ENCODE measurements at regions not wholly inside any gene's neighbourhood (a gene's known extent, or its start where the extent isn't known, plus 50 kb on each side); places are given as distances from the start of the nearest gene placed in this dataset.
A peak's percentile ranks its signal among the peaks of the same experiment; 100 is the strongest.

DNA sequence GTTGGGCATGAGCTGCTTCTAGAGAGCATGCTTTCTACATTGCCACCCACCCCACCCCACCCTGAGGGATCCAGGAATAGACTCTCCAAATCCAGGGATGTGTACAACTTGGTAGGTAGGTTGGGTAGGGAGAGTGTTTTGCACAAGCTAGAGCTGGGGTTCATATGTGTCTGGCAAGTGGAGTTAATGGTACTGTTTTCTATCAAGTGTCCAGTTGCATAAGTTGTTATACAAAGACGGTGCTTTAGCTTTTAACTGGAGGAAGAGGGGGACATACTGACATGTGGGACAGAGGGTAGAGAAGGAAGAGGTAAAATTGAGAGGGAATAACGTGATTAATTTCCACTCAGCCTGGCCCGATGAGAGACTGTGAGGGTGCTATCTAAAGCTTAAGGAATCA lies 51.0 kb upstream of the TNC start:
- DNase-seq: no peak
- intact Hi-C loops (cut with DNase I, micrococcal nuclease): no loop called here

DNA sequence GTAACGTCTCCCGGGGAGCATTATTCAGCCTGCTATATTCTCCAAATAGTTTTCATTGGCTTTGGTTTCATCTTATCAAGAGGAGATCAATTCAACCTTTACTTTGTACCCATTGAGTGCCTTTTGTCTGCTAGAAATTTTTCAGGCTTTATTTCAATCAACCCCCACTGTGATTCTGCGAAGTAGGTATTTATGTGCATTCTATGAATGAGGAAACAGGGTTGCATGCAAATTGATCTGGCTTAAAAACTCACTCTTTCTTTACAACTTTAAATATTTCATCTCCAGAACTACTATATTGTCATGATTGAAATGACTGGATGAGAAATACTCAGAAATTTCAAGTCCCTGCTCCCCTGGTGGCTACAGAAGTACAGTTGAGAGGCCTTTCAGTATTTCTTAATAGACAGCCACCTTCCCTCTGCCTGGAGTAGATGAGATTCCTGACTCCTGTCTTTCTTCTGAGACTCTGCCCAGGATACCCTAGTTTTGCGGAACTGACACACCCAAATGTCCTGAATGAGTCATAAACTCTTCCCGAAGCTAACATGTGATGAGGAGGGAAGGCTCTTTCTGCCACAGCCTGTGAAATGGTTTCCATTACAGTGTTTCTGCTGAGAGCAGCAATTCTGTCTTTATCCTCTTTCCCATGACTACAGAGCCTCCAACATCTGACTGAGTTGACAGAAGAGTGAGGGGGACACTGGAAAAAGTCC lies 52.6 kb upstream of the TNC start:
- DNase-seq (no peak), ATAC-seq (peak; percentile 37)

More for the DNA sequence above, 51.0 kb upstream of the TNC start:
- no peak for ATAC-seq

DNA sequence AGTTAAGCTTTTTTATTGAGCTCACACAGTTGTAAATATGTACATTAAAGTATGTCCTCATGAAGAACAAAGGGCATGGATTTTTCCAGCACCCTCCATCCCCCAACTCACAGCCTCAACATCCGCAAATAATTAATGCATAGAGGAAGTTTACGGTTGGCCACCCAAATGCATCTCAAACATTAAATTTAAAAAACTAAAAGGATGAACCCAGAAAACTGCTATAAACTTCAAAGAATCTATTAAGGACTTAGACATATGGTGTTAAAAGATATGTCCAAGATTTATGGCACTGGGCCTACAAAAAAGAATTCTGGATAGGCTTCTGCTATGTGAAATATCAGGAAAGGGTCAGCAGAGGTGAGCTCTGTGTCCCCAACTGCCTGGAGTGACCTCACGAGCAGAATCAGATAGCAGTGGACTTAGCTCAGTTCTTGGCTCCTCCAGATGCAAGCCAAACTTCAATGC lies 54.0 kb upstream of the TNC start:
- no peak for DNase-seq
- ATAC-seq: no peak
- intact Hi-C loops (cut with DNase I, micrococcal nuclease): no loop called here

More for the DNA sequence above, 52.6 kb upstream of the TNC start:
- intact Hi-C loops (cut with DNase I, micrococcal nuclease): no loop called here

DNA sequence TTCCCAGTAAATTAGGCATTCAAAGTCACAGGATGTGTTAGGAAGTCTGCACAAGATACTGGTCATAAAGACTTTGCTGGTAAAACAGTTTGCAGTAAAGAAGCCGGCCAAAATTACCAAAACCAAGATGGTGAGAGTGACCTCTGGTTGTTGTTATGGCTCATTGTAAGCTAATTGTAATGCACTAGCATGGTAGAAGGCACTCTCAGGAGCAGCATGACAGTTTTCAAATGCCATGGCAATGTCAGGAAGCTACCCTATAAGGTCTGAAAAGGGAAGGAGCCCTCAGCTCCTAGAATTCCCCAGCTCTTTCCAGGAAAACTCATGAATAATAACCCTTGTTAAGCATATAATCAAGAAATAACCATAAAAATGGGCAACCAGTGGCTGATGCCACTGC lies 64.3 kb upstream of the TNC start:
- ATAC-seq (no peak), DNase-seq (no peak)
- intact Hi-C loops (cut with DNase I, micrococcal nuclease): no loop called here

DNA sequence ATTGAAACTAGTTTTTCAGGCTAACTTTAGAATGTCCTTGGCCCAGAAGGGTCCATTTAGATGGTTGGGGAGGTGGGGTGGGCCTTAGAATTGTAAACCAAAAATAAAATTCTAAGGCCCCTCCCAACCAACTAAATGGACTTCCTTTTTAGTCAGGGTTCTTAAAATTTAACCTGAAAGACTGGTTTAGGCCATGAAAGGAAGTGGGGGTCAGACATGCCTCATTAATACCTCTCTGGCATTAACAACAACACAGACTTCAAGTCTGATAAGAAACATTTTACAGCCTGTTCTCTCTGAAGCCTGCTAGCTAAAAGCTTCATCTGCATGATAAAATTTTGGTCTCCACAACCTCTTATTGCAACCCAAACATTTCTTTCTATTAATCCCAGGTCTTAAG lies 65.5 kb upstream of the TNC start:
- ATAC-seq: no peak
- intact Hi-C loops (cut with DNase I, micrococcal nuclease): no loop called here
- no peak for DNase-seq

DNA sequence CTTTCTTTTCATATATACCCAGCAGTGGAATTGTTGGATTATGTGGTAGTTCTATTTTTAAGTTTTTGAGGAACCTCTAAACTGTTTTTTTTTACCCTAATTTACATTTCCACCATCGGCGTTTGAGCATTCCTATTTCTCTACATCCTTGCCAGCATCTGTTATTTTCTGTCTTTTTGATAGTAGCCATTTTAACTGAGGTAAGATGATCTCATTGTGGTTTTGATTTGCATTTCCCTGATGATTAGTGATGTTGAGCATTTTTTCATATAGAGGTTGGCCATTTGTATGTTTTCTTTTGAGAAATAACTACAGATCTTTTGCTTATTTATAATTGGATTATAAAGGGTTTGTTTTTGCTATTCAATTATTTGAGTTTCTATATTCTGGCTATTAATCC lies 71.7 kb upstream of the TNC start:
- intact Hi-C loops (cut with DNase I, micrococcal nuclease): no loop called here
- ATAC-seq: no peak
- no peak for DNase-seq

DNA sequence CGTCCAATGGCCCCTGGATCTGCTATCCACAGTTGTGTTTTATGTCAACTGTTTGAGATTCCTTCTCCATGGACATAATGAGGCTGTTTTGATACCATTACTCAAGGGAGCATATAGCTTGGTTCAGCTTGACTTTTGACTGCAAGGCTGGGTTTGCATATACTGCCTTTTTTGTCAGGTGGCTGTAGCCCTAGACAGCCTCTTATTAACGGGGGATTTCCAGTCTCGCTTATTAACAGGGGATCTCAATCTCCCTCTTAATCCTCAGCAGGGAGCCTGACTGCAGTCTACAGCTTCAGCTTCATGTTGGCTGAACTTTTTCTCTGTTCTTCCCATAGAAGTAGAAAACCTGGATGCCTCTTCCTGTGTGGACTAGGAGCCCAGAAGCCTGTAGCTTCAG lies 73.7 kb upstream of the TNC start:
- ATAC-seq: no peak
- DNase-seq: no peak
- intact Hi-C loops (cut with DNase I, micrococcal nuclease): no loop called here

DNA sequence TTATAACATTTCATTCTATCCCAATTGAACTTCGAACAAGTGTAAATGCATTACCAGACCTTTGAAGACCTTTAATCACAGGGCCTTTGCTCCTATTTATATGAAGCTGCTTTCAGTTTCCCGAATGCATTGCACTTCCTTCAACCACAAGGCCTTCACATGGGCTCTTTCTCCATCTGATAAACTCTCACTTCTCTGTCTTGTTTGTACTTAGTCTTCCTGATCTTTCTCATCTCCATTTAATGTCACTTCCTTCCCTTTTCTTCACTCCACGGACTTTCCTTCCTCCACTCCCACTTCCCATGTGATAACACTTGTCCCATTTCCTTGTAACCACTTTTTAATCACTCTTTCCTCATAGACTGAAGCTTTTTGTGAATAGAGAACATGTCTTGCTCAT lies 74.3 kb upstream of the TNC start:
- DNase-seq: no peak
- intact Hi-C loops (cut with DNase I, micrococcal nuclease): no loop called here

DNA sequence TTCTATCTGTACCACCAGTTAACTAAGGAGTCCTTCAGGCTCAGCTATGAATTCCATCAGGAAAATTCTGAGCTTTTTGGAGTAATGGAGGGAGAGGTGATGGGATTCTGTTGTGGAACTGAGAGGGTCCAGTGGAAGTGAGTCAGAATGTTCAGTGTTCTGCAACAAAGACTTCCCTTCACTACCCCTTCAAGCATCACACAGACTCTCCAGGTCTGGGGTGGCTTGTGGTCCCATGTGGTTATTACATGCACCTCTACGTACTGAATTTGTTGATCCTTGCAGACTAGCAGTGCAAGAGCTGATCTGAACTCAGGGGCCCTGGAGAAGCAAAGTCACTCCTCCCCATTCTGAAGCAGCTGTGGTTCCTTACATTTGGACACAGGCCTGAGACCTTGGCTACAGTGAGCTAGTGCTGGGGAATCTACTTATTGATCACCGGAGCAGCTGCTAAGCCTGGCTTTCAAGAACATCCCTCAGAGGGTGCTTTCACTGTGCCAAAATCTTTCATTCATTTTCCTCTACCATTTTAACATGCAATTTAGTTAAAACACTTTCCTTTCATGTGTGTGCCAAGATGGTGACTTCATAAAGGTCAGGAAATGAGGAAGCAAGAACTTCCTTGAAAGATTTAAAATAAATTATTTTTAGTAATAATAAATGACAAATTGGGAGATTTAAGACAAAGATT lies 75.0 kb upstream of the TNC start:
- no peak for ATAC-seq

More for the DNA sequence above, 74.3 kb upstream of the TNC start:
- ATAC-seq: peak; percentile 31

DNA sequence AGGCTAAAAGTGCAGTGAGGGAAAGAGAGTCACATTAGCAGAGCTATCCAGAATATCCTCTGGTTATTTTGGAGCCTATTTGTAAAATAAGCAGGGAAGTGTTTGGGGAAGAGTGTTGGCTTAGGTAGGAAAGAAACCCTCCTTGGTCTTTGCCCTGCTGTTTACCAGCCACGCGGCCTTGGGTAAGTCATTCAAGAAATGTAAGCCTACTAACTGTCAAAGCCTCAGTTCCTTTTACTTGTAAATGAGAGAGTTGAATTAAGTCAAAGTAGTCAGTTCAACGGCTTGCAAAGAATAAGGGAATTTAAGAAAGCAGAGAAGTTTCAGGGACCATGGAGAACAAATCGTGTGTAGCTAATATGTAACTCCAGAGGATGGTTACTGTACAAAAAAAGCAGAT lies 75.8 kb upstream of the TNC start:
- intact Hi-C loops (cut with DNase I, micrococcal nuclease): no loop called here
- ATAC-seq (no peak), DNase-seq (no peak)

More for the DNA sequence above, 75.0 kb upstream of the TNC start:
- intact Hi-C loops (cut with DNase I, micrococcal nuclease): no loop called here
- no peak for DNase-seq

DNA sequence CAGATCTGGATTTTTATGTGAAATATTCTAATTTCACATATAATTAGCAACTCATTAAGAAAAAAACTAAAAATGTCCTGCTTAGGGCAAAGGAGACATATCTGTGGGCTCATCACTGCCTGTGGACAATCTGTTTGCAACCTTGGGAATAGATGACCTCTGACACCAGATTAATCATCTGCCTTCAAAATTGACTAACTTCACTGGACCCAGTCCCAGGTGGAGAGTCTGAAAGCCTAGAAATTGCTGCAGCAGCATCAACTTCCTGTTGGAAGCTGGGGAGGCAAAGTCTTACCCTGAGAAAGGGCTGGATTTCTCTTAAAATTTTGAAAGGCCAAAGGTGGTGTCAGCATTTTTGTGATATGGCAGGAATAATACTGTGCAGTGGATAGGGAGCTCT lies 76.3 kb upstream of the TNC start:
- DNase-seq (no peak), ATAC-seq (no peak)
- intact Hi-C loops (cut with DNase I, micrococcal nuclease): no loop called here

DNA sequence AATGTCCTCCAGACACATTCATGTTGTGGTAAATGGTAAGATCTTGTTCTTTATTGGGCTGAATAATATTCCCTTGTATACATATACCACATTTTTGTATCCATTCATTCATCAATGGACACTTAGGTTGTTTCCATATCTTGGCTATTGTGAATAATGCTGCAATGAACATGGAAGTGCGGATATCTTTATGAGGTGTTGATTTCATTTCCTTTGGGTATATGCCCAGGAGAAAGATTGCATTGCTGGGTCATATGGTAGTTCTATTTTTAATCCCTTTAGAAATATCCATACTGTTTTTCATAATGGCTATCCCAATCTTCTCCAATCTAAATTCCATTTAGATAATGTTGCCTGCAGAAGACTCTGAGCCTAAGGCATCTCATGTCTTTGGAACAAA lies 78.0 kb upstream of the TNC start:
- DNase-seq (no peak), ATAC-seq (no peak)
- intact Hi-C loops (cut with DNase I, micrococcal nuclease): no loop called here

DNA sequence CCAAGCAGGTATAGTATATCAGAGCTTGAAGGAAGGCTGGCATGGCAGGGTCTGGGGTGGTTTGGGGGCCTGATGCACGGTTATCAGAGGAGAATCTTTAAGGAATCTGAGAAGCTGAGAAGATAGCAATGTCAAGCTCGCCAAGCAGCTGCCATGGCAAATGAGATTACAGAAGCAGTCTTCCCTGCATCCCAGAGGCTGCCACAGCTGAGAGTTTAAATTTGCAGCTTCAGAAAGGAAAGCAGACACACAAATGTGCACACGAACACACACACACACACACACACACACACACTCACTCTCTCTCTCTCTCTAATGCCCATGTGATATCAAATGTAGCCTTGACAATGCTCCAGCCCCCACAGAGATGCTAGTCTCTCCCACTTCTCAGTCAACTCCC lies 79.0 kb upstream of the TNC start:
- DNase-seq: no peak
- intact Hi-C loops (cut with DNase I, micrococcal nuclease): no loop called here
- ATAC-seq: no peak

DNA sequence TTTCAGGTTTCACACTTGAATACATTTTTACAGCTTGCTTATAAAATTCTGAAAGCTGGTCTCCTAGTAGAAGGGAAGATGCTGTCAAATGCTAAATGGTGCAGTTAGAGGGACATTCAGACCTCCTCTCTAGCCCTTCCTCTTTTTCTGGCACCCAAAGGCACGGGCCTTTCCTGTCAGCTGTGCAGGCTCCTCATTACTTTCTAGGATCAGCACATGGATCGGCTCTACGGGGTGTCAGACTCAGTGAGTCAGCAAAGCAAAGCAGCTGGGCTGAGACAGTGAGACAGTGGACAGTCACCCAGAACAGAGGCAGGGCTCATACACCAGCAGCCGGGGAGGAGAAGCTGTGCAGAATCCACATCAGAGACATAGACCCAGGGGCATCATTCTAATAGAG lies 80.0 kb upstream of the TNC start:
- peak; percentile 15 to 42 for DNase-seq
- intact Hi-C loops (cut with DNase I, micrococcal nuclease): no loop called here
- ATAC-seq: no peak

DNA sequence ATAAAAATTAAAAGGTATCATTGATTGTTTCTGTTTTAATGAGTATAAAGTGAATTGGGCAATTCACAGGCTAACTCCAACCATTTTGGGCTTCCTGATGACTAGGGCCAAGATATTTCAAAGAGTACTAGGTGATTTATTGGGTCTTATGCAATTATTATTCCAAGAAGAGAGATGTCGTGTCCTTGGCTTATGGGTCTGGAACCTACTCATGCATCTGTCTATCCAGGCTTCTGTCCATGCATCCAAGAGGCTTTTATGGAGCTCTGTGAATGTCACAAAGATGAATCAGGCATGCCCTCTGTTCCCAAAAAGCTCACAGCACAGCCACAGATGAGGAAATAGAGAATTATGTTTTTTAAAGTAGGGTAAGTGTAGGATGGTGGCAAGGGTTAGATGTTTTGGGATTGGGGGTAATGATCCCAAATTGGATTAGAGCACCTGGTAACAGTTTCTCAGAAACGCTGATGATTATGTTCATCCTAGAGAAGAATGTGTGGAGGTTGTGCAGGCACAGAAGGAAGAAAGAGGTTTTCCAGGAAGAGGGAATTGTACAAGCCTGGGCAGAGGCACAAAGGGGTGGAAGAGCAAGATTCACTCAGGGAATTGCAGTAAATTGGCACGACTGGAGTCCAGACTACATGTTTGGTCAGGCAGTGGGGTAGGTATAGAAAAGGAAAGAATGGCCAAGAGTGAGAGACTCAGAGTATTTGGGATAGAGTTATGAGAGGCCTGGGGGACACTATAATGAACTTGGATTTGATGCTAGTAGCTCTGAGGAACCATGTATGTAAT lies 83.0 kb upstream of the TNC start:
- DNase-seq: no peak
- no peak for ATAC-seq
- intact Hi-C loops (cut with DNase I, micrococcal nuclease): no loop called here

DNA sequence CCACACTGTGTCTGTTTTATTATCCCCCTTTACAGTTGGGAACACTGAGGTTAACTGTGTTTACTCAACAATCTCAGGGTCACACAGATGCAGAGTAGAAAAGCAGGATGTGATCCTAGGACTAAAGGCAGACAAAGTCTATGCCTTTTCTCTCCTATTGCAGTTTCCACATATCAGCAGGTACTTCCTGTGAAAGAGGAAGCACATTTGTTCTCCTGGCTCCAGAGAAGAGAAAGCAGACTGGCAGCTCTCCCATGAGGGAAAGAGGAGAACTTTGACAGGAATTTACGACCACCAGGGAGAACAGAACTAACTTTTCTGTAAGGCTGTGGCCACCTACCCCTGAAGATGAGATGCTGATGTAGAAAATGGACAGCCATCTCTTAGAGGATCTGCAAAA lies 84.2 kb upstream of the TNC start:
- DNase-seq (no peak), ATAC-seq (no peak)
- intact Hi-C loops (cut with DNase I, micrococcal nuclease): no loop called here

DNA sequence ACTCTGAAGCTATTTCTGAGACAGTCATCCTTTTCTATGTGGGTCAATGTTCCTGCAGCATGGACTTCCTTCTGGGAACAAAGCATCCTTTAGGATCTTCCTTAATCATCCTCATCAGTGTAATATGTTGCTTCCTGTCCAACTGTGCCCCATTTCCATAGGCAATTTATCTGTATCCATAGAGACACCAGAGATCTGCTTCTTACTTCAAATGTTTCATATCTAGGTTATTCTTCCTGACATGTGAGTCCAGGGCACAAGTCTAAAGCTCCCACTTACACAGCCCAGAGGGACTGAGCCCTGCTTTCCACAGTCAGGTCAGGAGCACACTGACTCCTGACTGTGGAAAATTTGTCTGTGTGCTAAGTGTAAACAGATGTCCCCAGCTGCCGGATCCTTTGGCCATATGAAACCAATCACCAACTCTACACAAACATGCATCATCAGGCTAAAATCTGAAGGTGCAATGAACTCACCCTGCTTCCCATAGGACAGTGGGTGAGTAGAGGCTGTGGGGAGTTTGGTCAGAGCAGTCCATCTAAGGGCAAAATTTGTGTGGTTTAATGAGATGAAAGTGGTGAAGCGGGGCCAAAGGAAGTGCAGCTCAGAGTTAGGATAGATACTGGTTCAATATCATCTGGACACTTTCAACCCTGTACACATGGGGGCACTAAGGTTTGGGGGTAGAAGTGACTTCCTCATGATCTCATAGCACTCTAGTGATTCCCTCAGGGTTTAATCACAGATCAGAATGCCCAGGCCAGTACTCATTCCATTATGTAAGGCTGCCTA lies 85.2 kb upstream of the TNC start:
- intact Hi-C loops (cut with DNase I, micrococcal nuclease): no loop called here
- DNase-seq (no peak), ATAC-seq (no peak)

DNA sequence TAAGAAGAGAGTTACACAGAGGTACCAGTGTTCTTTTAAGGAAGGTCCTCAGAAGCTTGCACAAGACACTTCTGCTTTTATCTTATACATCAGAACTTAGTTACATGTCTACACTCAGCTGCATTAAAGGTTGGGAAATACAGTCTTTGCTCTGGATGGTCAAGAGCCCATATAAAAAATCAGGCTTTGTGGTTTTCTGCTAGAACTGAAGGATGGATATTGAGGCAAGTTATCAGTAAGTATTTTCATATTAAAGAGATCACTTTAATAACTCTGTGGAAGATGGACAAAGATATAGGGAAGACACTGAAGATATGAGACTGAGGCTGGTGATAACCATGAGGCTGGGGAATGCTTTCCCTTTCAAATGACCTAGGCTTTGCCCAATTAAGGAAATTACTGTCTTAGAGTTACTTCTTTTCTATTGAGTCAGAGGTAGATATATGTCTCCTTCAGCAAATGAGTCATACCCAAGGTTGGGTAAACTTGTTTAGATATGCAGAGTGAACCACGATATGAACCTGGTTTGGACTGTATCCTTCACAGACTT lies 87.0 kb upstream of the TNC start:
- intact Hi-C loops (cut with DNase I, micrococcal nuclease): no loop called here
- DNase-seq (no peak), ATAC-seq (no peak)

All from left colon (tissue), 2 donors.